22Rv1 (cell line): ENCODE measurements at regions not wholly inside any gene's neighbourhood (a gene's known extent, or its start where the extent isn't known, plus 50 kb on each side); places are given as distances from the start of the nearest gene placed in this dataset.
"Not testable (repeated sequence)": the region's sequence is repeated elsewhere in the genome, so short reads cannot be mapped to it uniquely, and the experiment has no call there.

ENCODE experiments used
- H3K27ac ChIP-seq: fragments of 450-650 bp; 2 replicates; pipeline ENCODE4 v1.5.1; 2017
- ZFX ChIP-seq: fragments of 450-650 bp; IDR thresholded peaks from 2 replicates; pipeline ENCODE4 v1.6.1; 2017; ENCODE audit warnings: antibody characterized with exemption, borderline replicate concordance
- TF ChIP-seq, protein P1 (sequence below): fragments of 450-650 bp; IDR thresholded peaks from 2 replicates; pipeline ENCODE4 v1.5.1; 2017; ENCODE audit warnings: mild to moderate bottlenecking

DNA sequence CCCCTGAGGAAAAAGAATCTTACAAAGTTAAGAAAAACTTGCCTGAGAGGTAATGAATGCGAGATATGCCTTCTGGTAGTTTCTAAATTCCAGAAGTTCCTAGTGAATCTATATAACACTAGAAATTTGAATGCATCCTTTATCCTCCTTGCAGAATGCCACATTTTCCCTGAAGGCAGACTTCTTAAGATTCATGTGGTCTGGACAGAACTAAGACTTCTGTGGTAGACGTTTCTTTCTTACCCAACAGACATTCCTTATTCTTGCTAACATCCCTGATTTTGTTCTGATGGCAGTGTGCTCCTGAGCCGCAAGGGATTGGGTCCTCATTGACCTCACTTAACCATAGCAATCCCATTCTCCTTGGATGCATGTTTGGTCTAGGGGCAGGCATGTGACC is 121.3 kb upstream of the PAPPA2 start:
- H3K27ac ChIP-seq = no peak overlapping the region
- TF ChIP-seq, protein P1, sequence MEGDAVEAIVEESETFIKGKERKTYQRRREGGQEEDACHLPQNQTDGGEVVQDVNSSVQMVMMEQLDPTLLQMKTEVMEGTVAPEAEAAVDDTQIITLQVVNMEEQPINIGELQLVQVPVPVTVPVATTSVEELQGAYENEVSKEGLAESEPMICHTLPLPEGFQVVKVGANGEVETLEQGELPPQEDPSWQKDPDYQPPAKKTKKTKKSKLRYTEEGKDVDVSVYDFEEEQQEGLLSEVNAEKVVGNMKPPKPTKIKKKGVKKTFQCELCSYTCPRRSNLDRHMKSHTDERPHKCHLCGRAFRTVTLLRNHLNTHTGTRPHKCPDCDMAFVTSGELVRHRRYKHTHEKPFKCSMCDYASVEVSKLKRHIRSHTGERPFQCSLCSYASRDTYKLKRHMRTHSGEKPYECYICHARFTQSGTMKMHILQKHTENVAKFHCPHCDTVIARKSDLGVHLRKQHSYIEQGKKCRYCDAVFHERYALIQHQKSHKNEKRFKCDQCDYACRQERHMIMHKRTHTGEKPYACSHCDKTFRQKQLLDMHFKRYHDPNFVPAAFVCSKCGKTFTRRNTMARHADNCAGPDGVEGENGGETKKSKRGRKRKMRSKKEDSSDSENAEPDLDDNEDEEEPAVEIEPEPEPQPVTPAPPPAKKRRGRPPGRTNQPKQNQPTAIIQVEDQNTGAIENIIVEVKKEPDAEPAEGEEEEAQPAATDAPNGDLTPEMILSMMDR = no peak
- no peak for TF ChIP-seq ZFX

DNA sequence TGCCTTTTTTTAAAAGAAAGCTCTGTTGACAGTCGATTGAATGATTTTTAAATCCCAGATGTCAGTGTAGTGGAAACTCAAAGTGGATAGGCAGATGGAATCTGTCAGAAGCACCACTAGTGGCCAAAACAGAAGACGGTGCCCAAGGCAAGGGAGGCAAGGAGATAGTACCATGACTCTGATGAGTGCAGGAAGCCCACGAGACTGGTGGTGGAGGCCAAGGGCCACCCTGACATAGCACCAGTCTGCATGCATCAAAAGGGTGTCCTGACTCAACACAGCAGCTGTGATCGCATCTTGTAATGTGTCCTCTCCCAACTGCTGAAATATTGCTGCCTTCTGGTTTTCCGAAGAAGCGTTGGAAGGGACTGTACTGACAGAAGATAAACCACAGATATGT is 124.1 kb upstream of the PAPPA2 start:
- H3K27ac ChIP-seq = no peak overlapping the region
- TF ChIP-seq, protein P1 = no peak
- TF ChIP-seq ZFX = no peak

DNA sequence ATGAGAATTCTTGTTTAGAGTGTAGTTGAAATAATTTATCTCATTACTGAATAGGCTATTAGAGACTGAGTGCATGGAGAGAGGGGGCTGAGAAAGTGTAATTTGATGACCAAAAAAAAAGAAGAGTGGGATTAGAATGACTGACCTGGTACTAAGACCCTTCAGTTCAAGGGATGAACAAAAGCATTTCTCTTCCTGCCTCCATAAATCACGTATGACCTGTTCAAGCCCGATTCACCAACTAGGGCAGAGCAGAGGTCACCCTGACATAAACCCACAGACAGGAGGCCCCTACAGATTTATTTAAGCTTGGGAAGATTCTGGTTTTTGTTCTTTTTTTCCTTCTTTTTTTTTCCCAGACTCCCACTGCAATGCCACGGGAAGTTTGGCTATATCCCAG is 123.7 kb upstream of the COP1 start:
- no peak overlapping the region for H3K27ac ChIP-seq
- TF ChIP-seq, protein P1 = no peak
- TF ChIP-seq ZFX = no peak

DNA sequence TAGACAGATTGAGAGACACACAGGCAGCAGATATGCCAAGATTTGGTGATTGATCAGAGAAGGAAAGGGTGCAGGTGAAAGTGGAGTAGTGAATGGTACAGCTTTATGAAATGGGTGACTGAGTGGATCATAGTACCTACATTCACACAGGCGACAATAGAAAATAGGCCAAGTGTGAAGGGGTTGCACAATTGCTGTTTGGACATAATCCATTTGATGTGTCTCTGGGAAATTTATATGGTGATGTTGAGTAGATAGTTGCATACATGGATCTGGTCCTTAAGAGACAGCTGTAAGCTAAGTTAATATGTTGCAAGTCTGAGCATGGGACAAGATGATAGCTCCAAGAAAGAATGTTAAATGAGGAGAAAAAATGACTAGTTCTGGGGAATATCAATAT is 118.6 kb upstream of the COP1 start:
- no peak for TF ChIP-seq ZFX
- TF ChIP-seq, protein P1 = no peak

DNA sequence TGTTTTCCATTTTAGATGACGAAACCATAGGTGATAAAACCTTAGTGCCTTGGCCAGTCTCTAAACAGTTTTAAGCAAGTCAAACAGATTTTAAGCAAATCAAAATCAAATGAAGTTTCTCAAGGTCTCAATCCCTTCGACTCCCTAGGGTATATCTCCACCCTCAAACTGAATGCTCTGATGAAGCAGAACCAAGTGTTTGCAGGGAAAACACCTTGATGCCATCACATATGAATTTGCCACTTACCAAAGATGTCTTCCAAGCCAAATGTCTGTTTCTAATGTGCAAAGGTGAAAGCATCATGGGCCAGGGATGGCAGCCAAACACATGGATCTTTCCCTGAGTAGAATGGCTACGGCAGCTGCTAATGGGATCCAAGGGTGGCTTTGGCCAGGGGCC is 116.4 kb upstream of the COP1 start:
- H3K27ac ChIP-seq = no peak overlapping the region
- TF ChIP-seq, protein P1 = no peak
- TF ChIP-seq ZFX = no peak

More for the DNA sequence above, 118.6 kb upstream of the COP1 start:
- H3K27ac ChIP-seq = no peak overlapping the region

DNA sequence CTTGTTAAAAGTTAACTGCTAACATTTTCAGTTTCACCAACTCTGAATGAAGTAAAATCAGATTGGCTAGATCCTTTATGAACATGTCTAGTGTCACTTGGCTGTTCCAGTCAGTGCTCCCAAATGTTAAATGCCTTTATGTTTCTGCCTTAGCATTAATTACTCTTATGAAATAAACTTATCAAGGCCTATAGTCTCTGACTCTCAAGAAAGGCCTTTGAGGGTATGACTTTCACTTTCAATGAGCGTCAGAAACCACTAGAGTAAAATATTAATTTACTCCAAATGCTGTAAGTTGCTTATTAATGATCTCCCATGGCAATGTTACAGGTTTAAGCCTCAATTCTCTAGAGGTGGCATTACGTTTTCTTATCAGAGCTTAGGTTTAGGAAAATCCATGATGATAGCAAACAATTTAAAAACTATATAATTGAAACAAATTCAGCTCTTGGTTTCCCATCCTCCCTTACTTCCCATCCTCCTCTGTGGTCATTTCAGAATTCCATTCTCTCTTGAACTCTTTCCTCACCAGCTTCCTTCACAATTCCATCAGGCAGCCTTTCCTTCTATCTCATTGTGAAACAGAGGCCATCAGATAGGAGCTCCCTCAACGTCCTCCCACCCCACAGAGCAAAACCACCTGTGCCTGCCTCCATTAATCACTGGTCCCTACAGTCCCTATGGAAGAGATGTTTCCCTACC is 108.6 kb upstream of the COP1 start:
- TF ChIP-seq, protein P1 = no peak
- no peak for TF ChIP-seq ZFX
- no peak overlapping the region for H3K27ac ChIP-seq

DNA sequence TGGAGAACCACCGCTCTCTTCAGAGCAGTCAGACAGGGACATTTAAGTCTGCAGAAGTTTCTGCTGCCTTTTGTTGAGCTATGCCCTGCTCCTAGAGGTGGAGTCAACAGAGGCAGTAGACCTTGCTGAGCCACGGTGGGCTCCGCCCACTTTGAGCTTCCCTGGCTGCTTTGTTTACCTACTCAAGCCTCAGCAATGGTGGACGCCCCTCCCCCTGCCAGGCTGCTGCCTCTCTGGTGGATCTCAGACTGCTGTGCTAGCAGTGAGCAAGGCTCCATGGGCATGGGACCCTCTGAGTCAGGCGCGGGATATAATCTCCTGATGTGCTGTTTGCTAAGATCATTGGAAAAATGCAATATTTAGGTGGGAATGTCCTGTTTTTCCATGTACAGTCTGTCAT is 89.5 kb upstream of the COP1 start:
- not testable (repeated sequence) for H3K27ac ChIP-seq

DNA sequence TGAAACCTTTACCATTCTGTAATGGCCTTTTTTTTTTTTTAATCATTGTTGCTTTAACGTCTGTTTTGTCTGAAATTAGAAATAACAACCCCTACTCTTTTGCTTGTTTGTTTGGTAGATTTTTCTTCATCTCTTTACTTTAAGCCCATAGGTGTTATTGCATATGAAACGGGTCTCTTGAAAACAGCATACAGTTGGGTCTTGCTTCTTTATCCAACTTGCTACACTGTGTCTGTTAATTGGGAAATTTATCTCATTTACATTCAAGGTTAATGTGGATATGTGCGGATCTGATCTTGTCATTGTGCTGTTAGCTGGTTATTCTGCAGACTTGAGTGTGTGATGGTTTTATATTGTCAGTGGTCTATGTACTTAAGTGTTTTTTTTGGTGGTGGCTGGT is 78.9 kb upstream of the COP1 start:
- TF ChIP-seq ZFX = no peak
- TF ChIP-seq, protein P1 = no peak
- no peak overlapping the region for H3K27ac ChIP-seq
